ENCODE measurements at regions not wholly inside any gene's neighbourhood (a gene's known extent, or its start where the extent isn't known, plus 50 kb on each side); places are given as distances from the start of the nearest gene placed in this dataset.

DNA sequence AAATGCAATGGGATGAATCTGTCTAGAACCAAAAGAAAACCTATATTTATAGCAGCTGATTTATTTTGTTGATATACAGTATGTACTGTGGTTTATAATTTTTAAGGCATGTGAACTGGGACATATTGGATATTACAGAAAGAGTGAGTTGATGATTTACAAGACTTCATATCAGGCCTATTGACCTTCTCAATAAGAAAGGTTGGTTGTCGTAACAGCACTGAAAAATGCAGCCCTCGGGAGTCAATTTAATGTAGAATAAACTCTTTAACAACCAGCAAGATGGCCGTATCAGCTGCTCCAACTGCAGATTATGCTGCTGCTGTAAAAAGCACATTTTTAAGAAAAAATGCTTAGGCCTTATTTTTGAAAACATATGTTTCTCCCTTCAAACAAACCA lies 407.3 kb downstream of the GXYLT1 start:
- no peak for DNase-seq

DNA sequence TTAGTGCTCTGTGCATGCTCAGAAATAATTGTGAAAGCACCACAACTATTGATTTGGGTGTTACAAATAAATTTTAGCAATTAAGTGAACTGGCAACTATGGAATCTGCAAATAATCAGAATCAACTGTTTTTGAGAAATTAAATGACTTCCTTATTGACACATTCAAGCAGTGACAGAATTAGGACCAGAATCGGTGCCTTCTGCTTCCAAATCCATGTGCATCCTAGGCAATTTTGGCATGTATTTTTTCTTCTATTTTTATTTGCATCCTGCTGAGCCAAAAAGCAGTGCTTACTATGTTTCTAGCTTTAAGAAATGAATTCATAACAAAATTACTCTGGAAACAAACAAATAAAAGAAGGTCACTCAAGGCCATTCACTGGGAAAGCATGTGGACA lies 408.2 kb downstream of the GXYLT1 start:
- no peak for DNase-seq

DNA sequence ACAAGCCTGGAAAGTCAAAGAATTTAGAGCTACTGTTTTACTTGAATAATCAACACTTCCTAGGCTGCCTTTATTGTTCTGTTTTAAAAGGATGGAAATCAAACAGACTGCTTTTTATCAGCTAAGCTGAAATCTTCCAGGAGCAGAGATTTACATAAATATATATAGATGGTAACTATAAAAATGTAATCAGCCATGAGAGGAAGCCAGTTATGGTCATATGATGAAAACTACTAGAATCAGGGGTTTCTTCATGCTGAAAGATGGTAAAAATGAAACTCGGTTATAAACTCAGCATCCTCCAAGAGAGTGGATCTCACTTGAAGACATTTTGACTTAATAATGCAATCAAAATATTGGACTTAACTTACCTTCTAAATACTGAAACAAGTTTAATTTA lies 413.0 kb downstream of the GXYLT1 start:
- no peak for DNase-seq

DNA sequence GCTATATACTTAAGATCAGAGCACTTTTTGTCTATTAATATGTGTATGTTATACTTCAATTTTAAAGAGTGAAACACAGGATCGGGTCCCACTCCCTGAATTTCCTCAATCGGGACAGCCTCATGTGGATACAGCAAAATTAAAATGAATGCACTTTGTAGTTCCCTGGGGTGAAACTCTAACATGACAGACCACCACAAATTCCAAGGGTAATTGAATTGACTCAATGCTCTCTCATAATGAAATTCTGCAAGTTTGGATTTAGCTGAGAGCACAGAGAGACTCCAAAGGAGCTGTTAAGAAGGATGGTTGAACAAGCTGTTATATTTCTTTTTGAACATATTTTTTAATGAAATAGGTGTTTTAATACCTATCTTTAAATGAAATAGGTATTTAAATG lies 413.6 kb downstream of the GXYLT1 start:
- DNase-seq: no peak

DNA sequence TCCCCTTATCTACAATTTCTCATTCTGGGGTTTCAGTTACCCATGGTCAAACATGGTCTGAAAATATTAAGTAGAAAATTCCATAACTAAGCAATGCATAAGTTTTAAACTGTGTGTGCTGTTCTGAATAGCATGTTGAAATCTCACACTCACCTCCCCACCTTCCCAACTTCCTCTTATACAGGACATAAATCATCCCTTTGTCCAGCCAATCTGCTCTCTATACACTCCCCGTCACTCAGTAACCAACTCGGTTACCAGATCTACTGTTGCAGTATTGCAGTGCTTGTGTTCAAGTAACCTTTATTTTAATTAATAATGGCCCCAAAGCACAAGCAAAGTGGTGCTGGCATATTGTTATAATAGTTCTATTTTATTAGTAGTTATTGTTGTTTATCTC lies 420.5 kb downstream of the GXYLT1 start:
- DNase-seq: no peak

DNA sequence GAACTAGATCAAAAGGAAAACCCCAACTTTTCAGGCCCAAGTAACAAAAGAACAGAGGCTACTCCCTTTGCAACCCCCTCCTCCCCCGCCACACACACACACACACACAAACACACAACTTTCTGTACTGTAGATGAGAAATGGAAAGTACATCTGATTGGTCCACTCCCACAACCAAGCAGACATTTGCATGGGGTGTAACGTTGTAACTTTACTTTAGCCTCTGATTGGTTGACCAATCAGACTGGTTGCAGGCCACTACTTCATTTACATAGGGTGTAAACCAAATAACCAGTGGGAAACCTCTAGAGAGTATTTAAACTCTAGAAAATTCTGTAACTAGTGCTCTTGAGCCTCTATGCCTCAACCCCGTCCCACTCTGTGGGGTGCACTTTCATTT lies 425.5 kb downstream of the GXYLT1 start:
- no peak for DNase-seq

DNA sequence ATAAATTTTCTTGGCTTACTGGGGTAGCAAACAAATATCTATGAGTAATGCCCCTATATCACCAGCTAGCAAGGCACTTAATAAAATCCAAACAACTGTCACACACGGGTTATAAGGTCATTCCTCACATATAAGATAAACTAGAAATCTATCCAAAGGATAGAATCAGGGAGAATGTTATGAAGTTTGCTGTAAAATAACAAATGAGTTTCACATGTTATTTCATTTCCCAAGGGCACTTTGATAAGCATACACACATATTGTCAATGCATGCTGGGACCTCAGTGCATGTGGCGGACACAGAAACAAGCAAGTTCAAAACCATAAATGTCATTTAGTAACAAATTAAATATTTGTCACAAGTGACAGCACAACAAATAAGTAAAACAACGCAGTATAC lies 429.4 kb downstream of the GXYLT1 start:
- no peak for DNase-seq

DNA sequence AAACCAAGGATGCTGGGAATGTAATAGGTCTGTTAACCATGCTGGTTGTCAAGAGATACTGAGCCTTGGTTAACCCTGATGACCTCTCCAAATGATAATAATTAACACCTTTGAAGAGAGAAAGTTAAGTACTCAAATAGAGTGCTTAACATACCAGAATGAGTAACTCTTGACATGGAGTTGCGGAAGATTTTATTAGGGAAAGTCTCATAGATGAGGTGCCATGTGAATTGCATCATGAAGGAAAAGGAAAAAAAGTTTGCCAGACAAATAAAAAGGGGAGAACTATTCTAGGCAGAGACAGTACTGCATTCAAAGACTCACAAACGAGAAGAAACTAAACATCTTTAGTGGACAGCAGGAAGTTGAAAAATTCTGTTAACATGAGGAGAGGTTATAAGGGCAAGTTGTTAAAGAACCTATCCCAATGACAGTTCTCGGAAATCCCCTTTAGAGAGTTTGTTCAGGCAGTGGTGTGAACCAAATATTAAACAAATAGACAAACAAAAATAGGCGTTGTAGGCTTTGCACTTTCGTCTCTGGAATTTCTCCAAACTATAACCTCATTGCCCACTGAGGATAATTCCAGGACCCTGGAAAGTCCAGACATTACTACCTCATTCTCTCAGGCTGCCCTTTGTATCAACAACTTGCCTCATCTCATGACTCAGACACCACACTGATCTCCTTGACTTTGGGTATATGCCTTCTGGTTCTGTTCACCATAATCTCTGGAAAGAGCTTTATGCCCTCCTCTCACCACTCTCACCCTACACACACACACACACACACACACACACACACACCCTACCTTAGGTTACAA lies 435.0 kb downstream of the GXYLT1 start:
- DNase-seq: no peak

DNA sequence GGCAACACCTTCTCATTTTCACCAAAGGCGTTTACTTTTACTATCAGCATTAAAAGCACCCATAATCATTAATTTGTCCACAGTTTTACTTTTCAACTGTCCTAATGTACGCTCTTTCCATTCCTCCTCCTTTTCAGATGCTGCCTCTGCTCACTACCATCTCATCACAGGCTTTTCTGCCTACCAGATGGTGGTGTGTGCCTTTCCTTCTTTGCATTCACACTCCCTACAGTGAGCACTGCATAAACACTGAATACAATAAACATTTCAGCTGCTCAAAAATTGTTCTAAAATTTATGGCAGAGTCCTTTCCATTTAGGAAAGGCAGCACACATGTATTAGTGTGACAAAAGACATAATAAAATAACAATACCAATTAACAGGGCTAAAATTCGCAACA lies 435.7 kb downstream of the GXYLT1 start:
- DNase-seq: no peak

DNA sequence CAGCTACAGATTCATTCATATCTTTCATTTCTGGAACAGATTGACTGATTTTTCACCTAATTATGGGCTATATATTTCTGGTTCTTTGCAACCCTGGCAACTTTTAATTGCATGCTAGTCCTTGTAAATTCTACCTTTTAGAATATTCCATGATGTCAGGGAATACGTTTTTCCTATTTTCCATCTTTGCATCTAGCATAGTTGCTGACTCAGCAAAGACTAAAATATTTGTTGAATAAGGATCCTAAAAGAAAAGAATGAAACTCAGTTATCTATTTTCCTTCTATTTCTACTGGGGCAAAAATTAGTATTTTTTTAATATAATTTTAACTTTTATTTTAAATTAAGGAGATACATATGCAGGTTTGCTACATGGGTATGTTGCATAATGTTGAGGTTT lies 438.3 kb downstream of the GXYLT1 start:
- DNase-seq: no peak

DNA sequence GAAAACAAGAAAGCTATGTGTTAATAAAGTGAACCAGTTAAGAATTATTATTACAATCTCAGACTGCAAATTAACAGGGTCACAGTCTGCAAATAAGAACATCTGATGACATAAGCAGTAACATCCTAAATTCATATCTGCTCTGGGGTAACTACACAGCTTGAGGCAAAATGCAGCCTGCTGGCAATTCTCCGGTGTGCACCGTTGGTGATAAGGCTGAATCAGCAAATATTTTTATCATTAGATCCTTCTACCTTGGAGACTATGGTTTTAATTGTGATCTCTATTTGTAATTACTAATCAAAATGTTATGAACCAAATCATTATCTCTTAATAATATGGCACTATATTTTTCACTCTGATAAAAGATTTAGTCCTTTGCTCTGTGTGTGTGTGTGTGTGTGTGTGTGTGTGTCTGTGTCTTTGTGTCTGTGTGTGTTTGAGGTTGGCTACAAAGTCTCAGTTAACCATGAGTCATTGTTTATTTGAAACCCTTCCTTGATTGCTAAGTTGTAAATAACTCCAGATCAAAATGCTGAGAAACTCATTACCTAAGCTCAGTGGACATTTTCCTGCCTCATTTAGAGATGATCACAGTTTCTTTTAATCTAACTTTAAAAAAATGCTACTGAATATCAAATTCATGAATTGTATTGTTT lies 442.6 kb downstream of the GXYLT1 start:
- no peak for DNase-seq

DNA sequence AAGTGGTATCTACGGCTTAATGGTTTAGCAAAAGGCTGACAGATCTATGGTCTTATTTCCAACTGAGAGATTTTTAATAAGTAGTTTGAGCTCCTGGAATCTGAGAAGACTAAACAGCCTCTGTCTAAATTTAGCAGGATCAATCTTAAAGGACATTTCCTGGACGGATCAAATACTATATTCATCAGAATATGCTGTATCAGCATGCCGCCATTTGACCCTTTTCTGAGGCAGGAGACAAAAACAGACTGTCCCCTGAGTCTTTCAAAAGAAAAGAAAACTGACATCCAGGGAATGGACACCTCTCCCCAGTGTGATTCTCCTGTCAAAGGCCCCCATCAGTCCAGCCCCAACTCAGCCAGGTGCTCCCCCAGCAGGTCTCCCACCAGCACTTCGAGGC lies 443.7 kb downstream of the GXYLT1 start:
- DNase-seq: no peak

DNA sequence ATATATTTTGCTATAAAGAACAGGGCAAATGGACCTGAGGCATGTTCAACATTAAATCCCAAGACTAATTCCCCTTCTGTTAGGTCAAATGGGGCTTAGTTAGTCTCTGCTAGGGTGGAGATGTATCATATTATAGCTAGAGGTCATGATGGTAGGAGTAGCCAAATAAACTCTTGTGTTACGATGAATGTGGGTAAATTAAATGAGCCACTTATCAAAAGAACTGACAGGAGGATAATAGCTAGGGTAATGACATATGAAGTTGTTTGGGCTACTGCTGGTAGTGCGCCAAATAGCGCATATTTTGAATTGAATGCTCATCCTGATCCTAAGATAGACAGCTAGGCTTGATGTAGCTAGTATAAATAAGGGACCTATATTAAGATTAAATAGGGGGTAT lies 445.0 kb downstream of the GXYLT1 start:
- DNase-seq: no peak

DNA sequence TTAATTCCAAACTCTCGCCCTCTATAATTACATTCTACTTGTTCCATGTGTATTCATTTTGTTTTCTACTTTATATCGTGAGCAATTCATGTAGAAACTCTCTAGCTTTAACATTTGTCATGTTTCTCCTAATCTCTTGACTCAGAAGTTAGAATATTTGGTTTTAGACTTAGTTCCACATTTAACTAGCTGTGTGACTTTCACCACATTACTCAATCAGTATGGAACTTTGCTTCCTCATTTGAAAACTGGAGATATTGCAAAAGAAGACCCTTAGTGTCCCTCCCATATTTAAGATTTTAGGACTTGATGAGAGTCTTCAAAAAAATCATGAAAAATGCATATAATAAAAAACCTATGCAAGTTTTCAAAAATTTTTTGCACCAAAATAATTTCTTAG lies 447.5 kb downstream of the GXYLT1 start:
- no peak for DNase-seq

DNA sequence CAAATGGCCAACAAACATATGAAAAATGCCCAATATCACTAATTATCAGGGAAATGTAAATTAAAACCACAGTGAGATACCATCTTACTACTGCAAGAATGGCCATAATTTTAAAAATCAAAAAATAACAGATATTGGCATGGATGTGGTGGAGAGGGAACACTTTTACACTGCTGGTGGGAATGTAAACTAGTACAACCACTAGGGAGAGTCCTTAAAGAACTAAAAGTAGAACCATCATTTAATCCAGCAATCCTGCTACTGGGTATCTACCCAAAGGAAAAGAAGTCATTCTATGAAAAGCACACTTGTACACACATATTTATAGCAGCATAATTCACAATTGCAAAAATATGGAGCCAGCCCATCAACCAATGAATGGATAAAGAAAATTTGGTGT lies 459.7 kb downstream of the GXYLT1 start:
- no peak for DNase-seq

DNA sequence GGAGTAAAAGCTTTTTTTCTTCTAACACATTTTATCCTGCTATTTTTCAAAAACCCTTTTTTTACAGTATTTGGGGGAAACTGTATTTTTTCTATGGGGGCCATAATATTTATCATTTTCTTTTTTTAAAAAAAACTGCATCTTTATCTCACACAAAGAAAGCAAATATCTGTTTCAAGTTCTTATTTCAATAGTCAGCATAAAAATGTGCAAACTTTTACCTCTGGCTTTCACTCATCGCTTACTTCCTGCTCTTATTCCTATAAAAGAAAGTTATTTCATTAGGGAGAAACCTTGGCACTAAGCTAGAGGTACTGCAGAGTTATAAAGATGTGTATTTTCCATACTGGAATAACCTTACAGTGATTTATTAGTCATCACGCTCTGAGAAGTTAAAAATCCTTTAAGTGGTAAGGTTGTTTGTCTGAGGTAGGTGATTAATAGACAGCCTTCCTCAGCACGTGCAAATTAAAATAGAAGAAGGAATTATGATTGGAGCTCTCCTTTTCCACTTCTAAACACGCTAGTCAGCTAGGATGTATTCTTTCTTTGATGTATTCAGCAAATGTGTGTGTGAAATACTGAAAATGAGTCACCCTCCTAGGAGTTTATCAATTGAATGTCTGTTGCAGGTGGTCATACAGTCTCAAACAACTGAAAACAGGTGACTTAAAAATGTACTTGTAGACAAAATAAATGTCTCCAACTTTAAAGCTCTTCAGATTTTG lies 461.0 kb downstream of the GXYLT1 start:
- no peak for DNase-seq

DNA sequence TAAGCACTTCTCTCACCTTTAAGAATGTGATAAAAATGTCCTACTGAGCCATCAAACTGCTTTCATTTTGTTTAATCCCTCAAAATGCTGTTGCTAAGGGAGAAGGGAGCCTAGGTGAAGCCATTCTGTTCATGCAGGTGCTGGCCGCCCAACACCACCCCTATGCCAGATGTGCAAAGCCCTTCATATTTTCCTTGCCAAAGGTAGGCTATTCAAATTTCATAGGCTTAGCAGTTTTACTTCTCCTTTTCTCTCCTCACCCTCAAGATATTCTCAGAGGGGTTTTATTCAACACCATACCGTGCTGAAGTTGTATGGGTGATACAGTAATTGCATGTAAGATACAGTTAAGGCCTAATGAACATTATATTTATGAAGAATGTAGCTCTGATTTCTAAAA lies 461.7 kb downstream of the GXYLT1 start:
- DNase-seq: no peak

DNA sequence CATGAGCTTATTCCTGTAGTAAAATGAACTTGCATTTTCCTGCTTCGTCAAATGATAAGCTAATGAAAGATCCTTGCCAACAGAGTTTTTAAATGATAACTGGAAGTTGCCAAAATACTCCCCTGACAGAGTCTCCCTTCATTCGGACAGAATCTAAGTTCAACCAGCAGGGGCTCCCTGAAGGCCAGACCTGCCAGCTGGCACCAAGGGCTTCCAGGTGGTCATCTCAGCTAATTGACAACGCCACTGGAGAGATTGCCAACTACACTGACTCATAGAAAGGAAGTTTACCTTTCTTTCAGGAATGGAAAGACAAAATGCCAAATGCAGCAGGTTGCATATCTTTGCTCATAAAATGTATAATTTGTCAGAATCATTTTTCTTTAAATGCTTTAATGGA lies 462.8 kb downstream of the GXYLT1 start:
- DNase-seq: peak; percentile 1

DNA sequence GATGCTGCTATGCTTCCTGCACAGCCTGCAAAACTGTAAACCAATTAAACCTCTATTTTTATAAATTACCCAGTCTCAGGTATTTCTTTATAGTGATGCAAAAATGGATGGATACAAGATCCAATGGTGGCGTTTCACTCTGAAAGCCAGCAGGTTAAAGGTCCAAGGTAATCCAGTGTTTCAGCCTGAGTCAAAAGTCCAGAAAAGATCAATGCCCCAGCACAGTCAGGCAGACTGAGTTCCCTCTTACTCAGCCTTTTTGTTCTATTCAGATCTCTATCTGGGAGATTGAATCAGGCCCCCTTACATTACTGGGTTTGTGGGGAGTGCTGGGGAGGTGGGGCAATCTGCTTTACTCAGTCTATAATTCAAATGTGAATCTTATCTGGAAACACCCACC lies 464.5 kb downstream of the GXYLT1 start:
- no peak for DNase-seq

DNA sequence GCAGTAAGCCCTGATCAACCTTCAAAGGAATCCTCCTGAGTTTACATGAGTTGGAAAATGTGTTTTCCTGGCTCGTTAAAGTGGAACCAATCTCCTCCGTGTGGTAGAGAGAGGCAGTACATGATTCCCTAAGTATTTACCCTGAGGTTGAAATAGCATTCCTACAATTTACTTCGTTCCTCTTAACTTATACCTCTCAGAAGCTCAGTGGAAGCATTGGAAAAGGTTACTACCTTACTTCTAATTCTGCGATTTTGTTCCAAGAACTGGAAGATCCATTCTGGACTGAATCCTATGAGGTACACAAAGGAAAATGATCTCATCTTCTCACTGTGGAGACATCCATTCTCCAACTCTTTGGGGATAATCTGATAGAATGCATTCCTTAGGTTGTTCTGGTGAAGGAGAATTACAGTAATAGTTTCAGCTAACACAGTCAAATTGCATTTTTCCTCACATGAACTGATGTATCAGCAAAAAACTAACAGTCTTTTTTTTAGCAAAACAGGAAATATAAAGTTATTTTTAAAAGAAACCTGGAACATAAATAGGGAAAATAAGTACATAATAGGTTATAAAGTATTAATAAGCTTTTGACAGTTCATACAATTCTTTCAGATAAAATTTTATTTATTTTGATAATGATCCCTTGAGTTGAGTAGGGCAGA lies 475.6 kb downstream of the PDZRN4 start:
- peak; percentile 3 for DNase-seq

DNA sequence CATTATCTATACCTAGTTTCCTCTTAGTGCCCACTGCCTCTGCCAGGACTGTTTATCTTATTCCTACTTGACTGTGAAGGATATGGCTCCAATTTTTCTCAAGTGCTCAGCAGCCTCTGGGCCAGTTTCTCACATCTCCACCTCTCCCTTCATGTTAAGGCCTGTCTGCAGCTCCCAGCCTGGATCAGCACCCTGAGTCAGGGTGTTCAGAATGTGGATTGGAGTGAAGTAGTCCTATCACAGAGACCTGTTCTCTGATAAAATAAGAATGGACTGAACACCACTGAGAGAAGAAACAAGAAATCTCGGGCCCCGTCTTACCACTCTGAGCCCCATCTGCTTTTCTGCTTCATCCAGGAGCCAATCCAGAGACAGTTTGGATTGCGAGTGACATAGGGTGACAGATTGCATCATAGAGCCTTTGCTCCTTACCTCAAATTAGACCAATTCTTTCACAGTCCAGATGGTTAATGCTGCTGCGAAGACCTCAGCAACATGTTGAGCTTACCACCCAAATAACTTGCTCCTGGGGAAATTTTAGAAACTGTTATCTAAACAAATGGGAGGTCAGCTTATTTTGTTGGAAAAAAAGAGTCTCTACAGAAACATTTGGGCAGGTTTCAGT lies 473.1 kb downstream of the PDZRN4 start:
- peak; percentile 75 for DNase-seq

DNA sequence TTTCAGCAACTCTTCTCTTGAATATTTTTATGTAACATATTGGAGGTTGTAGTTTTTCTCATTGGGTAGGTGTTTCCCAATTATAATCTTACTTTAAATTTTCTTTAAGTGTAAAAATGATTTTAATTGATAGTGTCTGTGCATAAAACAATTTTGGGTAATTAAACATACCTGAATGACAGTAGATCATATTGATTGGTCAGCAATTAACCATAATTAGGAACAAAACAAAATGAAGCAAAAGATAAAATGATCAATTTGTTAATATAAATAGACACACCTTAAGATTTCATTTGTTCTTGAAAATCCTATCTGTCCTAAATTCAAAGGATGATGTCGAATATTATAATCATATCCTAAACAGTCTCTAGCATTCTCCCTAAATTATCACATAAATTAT lies 468.3 kb downstream of the PDZRN4 start:
- DNase-seq: no peak

Data from NCI-H524 treated with DMSO at 0.1 percent for 48 hours (cell line).